A549 (cell line): ENCODE measurements at regions not wholly inside any gene's neighbourhood (a gene's known extent, or its start where the extent isn't known, plus 50 kb on each side); places are given as distances from the start of the nearest gene placed in this dataset.

Experiments
- ATAC-seq, 2 experiments: fragments of 200-7000 bp in 1 of 2; fragments of >200 bp in 1 of 2; cut with Nextera tagmentation in 1 of 2; cut with Tn5 transposase in 1 of 2; 3 replicates each; pipeline versions ENCODE4 v1.8.0 to v1.9.1; 2018 to 2020; ENCODE audit warnings: mild to moderate bottlenecking in 1 of 2, moderate library complexity in 1 of 2
- CTCF ChIA-PET: fragments of 300-600 bp; sonication (Branson Sonifier 250); formaldehyde crosslinking; extraction: SDS; loops from one replicate; lab custom pipeline; 2021; ENCODE audit warnings: antibody characterized with exemption, inconsistent platforms; lab: Yijun Ruan, JAX
- POLR2A ChIA-PET: fragments of 350-600 bp; formaldehyde crosslinking; extraction: SDS; loops from one replicate; lab custom pipeline; 2021; ENCODE audit warnings: antibody characterized with exemption, inconsistent platforms; lab: Yijun Ruan, JAX
- DNase-seq, 2 experiments: peaks; one replicate each; pipeline versions ENCODE4 v3.0.0 to v3.0.0-alpha.2; 2011 to 2016; ENCODE audit warnings: low read depth in 1 of 2, low spot score in 1 of 2
- FAIRE-seq: peaks from 2 replicates; lab custom pipeline; 2011; peaks lifted over from hg19 to GRCh38; lab: Jason Lieb, UNC
- H3K27ac ChIP-seq, 2 experiments: fragments of >200 bp; sonication (Bioruptor Twin); formaldehyde crosslinking; 3 replicates each; pipeline ENCODE4 v1.5.1; 2016 to 2017
- H3K4me1 ChIP-seq: fragments of >200 bp; sonication (Bioruptor Twin); formaldehyde crosslinking; 3 replicates; pipeline ENCODE4 v1.6.1; 2016
- H3K4me2 ChIP-seq: fragments of >200 bp; sonication (Bioruptor Twin); formaldehyde crosslinking; 3 replicates; pipeline ENCODE4 v1.6.1; 2016
- H3K4me3 ChIP-seq: fragments of >200 bp; sonication (Bioruptor Twin); formaldehyde crosslinking; 3 replicates; pipeline ENCODE4 v1.5.1; 2016
- H3K9me3 ChIP-seq: fragments of >200 bp; sonication (Bioruptor Twin); formaldehyde crosslinking; 3 replicates; pipeline ENCODE4 v1.6.1; 2016
- CTCF ChIP-seq: fragments of >200 bp; sonication (Bioruptor Twin); formaldehyde crosslinking; IDR thresholded peaks from 3 replicates; pipeline ENCODE4 v1.5.1; 2016
- E2F6 ChIP-seq: IDR thresholded peaks from 2 replicates; pipeline ENCODE4 v1.6.1; 2012; ENCODE audit warnings: low read depth, borderline replicate concordance
- ELK1 ChIP-seq: fragments of 150-350 bp; IDR thresholded peaks from 2 replicates; pipeline ENCODE4 v1.6.1; 2014; ENCODE audit warnings: low read depth, mild to moderate bottlenecking, low read length
- EP300 ChIP-seq, 2 experiments: fragments of >200 bp; sonication (Bioruptor Twin); formaldehyde crosslinking; IDR thresholded peaks; 2 replicates in 1 of 2; 3 replicates in 1 of 2; pipeline ENCODE4 v1.6.1; 2016 to 2017
- FOSL2 ChIP-seq, 2 experiments: fragments of 450-650 bp in 1 of 2; fragments of >200 bp in 1 of 2; sonication (Bioruptor Twin) in 1 of 2; formaldehyde crosslinking; IDR thresholded peaks; 2 replicates each; pipeline versions ENCODE4 v1.5.0 to v1.6.1; 2016 to 2020; ENCODE audit warnings: mild to moderate bottlenecking in 1 of 2, moderate library complexity in 1 of 2
- FOXS1 ChIP-seq: fragments of 250-450 bp; sonication (Bioruptor Pico); IDR thresholded peaks from 2 replicates; pipeline ENCODE4 v1.5.0; 2020; ENCODE audit warnings: mild to moderate bottlenecking, moderate library complexity
- HOXB13 ChIP-seq: fragments of 250-450 bp; sonication (Bioruptor Pico); IDR thresholded peaks from 2 replicates; pipeline ENCODE4 v1.5.0; 2020; ENCODE audit warnings: low read depth, mild to moderate bottlenecking, moderate library complexity
- JUN ChIP-seq, 2 experiments: fragments of >200 bp; sonication (Bioruptor Twin); formaldehyde crosslinking; IDR thresholded peaks; 2 replicates in 1 of 2; 3 replicates in 1 of 2; pipeline ENCODE4 v1.6.1; 2016 to 2017
- KDM1A ChIP-seq: fragments of 200-600 bp; sonication (generic); IDR thresholded peaks from 2 replicates; pipeline ENCODE4 v1.6.1; 2016; ENCODE audit warnings: low read depth, mild to moderate bottlenecking
- MAFK ChIP-seq: fragments of 450-650 bp; IDR thresholded peaks from 2 replicates; pipeline ENCODE4 v1.6.1; 2014; ENCODE audit not compliant: partially characterized antibody
- MAX ChIP-seq: IDR thresholded peaks from 2 replicates; pipeline ENCODE4 v1.6.1; 2012
- NFE2L2 ChIP-seq: fragments of 150-350 bp; conservative IDR thresholded peaks from 2 replicates; pipeline ENCODE4 v1.6.1; 2014; ENCODE audit warnings: low read length
- NPAS2 ChIP-seq: fragments of 250-450 bp; sonication (Bioruptor Pico); IDR thresholded peaks from 2 replicates; pipeline ENCODE4 v1.8.0; 2022; ENCODE audit warnings: mild to moderate bottlenecking, moderate library complexity, borderline replicate concordance
- POLR2A ChIP-seq: IDR thresholded peaks from 2 replicates; pipeline ENCODE4 v1.6.1; 2012; ENCODE audit warnings: mild to moderate bottlenecking, low read length
- RCOR1 ChIP-seq: fragments of 150-350 bp; IDR thresholded peaks from 2 replicates; pipeline ENCODE4 v1.6.1; 2014; ENCODE audit warnings: antibody characterized with exemption, low read length, low read depth
- SMC3 ChIP-seq: fragments of >200 bp; sonication (Bioruptor Twin); formaldehyde crosslinking; IDR thresholded peaks from 3 replicates; pipeline ENCODE4 v1.6.1; 2018; ENCODE audit warnings: inconsistent platforms
- SREBF2 ChIP-seq: fragments of 450-650 bp; IDR thresholded peaks from 2 replicates; pipeline ENCODE4 v1.6.1; 2014; ENCODE audit warnings: mild to moderate bottlenecking, moderate library complexity
- USF2 ChIP-seq: fragments of 450-650 bp; IDR thresholded peaks from 2 replicates; pipeline ENCODE4 v1.6.1; 2014; ENCODE audit warnings: antibody characterized with exemption
- ZSCAN20 ChIP-seq: fragments of 250-450 bp; sonication (Bioruptor Pico); IDR thresholded peaks from 2 replicates; pipeline ENCODE4 v1.8.0; 2022; ENCODE audit warnings: mild to moderate bottlenecking, moderate library complexity
- WGBS: methylation state at CpG from one replicate; pipeline ENCODE4 v1.1.6; 2017; ENCODE audit errors: missing lambda C conversion rate; 5-methylcytosine and 5-hydroxymethylcytosine counted together

GRCh38 chr6:44664716-44665115 is 277.2 kb downstream of the CDC5L start:
- Histone ChIP-seq H3K4me1 (peaks cover 9% of the 10 kb centered on the region; the same call in 1 of the 3 replicates), H3K4me3 (no peak overlapping the region), H3K4me2 (no peak overlapping the region), H3K27ac (no peak overlapping the region), H3K9me3 (no peaks in the 10 kb centered on the region)
- ChIA-PET CTCF (interaction anchor here (1.0 to 6.2 kb wide), 3 partner anchors 9 to 1057 kb away, joined by 3 to 49 read pairs (median 3); no protein-coding TSS in a partner anchor), POLR2A (no interaction called here)
- ATAC-seq (no peak), DNase-seq (no peak), FAIRE-seq (no peak)
- 78% methylated on average over 4 of the region's 4 CpGs for WGBS
- no peak for TF ChIP-seq E2F6
- no peak for TF ChIP-seq SREBF2
- no peak for TF ChIP-seq FOSL2 (IDR thresholded peaks at IDR 0.05)
- no peak for TF ChIP-seq FOSL2 (CRISPR knock-in tag; IDR thresholded peaks at IDR 0.05)
- TF ChIP-seq RCOR1, result no peak
- TF ChIP-seq POLR2A, result no peak
- no peak for TF ChIP-seq MAFK
- no peak for TF ChIP-seq FOXS1
- no peak for TF ChIP-seq ELK1
- no peak for TF ChIP-seq NFE2L2
- no peak for TF ChIP-seq HOXB13 (CRISPR knock-in tag)
- no peak for TF ChIP-seq SMC3
- no peak for TF ChIP-seq EP300 (IDR thresholded peaks at IDR 0.05)
- no peak for TF ChIP-seq KDM1A

- Histone ChIP-seq H3K27ac (no peak overlapping the region), H3K4me1 (peaks cover 9% of the 10 kb centered on the region; the same call in 1 of the 3 replicates)
- ATAC-seq, result no peak
- ChIA-PET POLR2A (no interaction called here), CTCF (interaction anchor here (1.0 to 6.2 kb wide), 3 partner anchors 9 to 1056 kb away, joined by 3 to 49 read pairs (median 3); no protein-coding TSS in a partner anchor)
- WGBS, result no CpG with 5 or more reads among the region's 3 CpGs
- DNase-seq, result no peak
- no peak for TF ChIP-seq EP300 (IDR thresholded peaks at IDR 0.05)
- TF ChIP-seq, all 56 proteins: peak for 0
- H3K4me2 ChIP-seq, result no peak overlapping the region
- H3K4me3 ChIP-seq, result no peak overlapping the region
- no peak for FAIRE-seq
- no peaks in the 10 kb centered on the region for H3K9me3 ChIP-seq
Observed at GRCh38 chr6:44665143-44665542, 277.6 kb downstream of the CDC5L start.

- CTCF ChIA-PET, result interaction anchor here (1.0 to 6.2 kb wide), 2 partner anchors 10 to 1056 kb away, joined by 3 to 49 read pairs; no protein-coding TSS in a partner anchor
- POLR2A ChIA-PET, result no interaction called here
- H3K27ac ChIP-seq, result no peak overlapping the region
Observed at GRCh38 chr6:44665683-44666082, 278.2 kb downstream of the CDC5L start.

GRCh38 chr6:44666324-44666723 is 278.8 kb downstream of the CDC5L start:
- H3K4me1 ChIP-seq, result peaks cover 9% of the 10 kb centered on the region; the same call in 1 of the 3 replicates
- WGBS, result 57% methylated on average over 3 of the region's 3 CpGs
- CTCF ChIA-PET, result interaction anchor here (6.2 kb wide), 1 partner anchor 10 kb away, joined by 49 read pairs; no protein-coding TSS in a partner anchor
- TF ChIP-seq JUN (IDR thresholded peaks at IDR 0.05) (no peak), ELK1 (no peak), RCOR1 (no peak), ZSCAN20 (CRISPR knock-in tag) (no peak), MAX (no peak), CTCF (no peak), NPAS2 (CRISPR knock-in tag) (no peak), USF2 (no peak)
- ATAC-seq, result no peak
- POLR2A ChIA-PET, result no interaction called here
- no peak overlapping the region for H3K4me2 ChIP-seq
- H3K9me3 ChIP-seq, result no peaks in the 10 kb centered on the region
- no peak overlapping the region for H3K27ac ChIP-seq
- no peak overlapping the region for H3K4me3 ChIP-seq
- no peak for DNase-seq
- FAIRE-seq, result no peak

More at GRCh38 chr6:44665683-44666082, 278.2 kb downstream of the CDC5L start:
- H3K4me3 ChIP-seq, result no peak overlapping the region
- FAIRE-seq (no peak), DNase-seq (no peak), ATAC-seq (no peak)
- H3K9me3 ChIP-seq, result no peaks in the 10 kb centered on the region
- peaks cover 9% of the 10 kb centered on the region; the same call in 1 of the 3 replicates for H3K4me1 ChIP-seq
- no peak overlapping the region for H3K4me2 ChIP-seq
- WGBS, result 74% methylated on average over 9 of the region's 9 CpGs
- TF ChIP-seq E2F6, result no peak
